ENCODE measurements at regions not wholly inside any gene's neighbourhood (a gene's known extent, or its start where the extent isn't known, plus 50 kb on each side); places are given as distances from the start of the nearest gene placed in this dataset.

- Histone ChIP-seq H3K36me3 (no peaks in the 10 kb centered on the region), H3K4me1 (no peaks in the 10 kb centered on the region), H3K9me3 (no peaks in the 10 kb centered on the region), H3K27me3 (no peaks in the 10 kb centered on the region), H3K27ac (no peak overlapping the region), H3K4me3 (no peak overlapping the region), H3K9ac (ENCODE audit: low read depth in 2 of 2, low read length in 2 of 2) (no peak overlapping the region)
- TF ChIP-seq CTCF (IDR thresholded peaks at IDR 0.05), result no peak
- DNase-seq, result no peak
- intact Hi-C loops (cut with DNase I), result no loop called here
These were observed 318.6 kb upstream of the ROBO1 start for GRCh38 chr3:80086426-80086825.

DNA sequence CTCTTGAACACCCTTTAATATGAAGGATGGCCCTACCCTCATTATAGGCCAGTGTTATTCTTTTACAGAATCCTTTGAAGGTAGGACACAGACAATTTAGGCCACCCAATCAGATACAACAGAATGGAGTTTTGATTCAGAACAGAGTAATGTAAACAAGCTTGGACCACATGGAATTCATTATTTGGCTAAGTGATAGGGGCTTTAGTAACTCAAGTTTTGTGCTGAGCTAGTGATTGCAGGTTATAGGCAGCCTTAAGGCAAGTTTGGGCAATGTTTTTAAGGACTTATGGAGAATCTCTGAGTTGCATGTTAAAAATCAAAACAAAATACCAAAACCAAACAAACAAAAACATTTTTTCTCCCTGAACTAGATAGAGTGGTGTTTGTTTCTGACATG, 312.1 kb upstream of the ROBO1 start:
- TF ChIP-seq CTCF (IDR thresholded peaks at IDR 0.05), result no peak
- no peaks in the 10 kb centered on the region for H3K36me3 ChIP-seq
- no peak overlapping the region for H3K9ac ChIP-seq (ENCODE audit: low read depth in 2 of 2, low read length in 2 of 2)
- intact Hi-C loops (cut with DNase I), result no loop called here
- no peaks in the 10 kb centered on the region for H3K27me3 ChIP-seq
- no peak overlapping the region for H3K27ac ChIP-seq
- H3K4me3 ChIP-seq, result no peak overlapping the region
- peaks cover 3% of the 10 kb centered on the region for H3K9me3 ChIP-seq
- H3K4me1 ChIP-seq, result no peaks in the 10 kb centered on the region
- DNase-seq, result no peak

- no peaks in the 10 kb centered on the region for H3K9me3 ChIP-seq
- no peaks in the 10 kb centered on the region for H3K36me3 ChIP-seq
- no peak overlapping the region for H3K4me3 ChIP-seq
- H3K4me1 ChIP-seq, result no peaks in the 10 kb centered on the region
- DNase-seq, result no peak
- H3K27ac ChIP-seq, result no peak overlapping the region
- no peak for TF ChIP-seq CTCF (IDR thresholded peaks at IDR 0.05)
- no peak overlapping the region for H3K9ac ChIP-seq (ENCODE audit: low read depth in 2 of 2, low read length in 2 of 2)
- no peaks in the 10 kb centered on the region for H3K27me3 ChIP-seq
- intact Hi-C loops (cut with DNase I), result no loop called here
These were observed 300.7 kb upstream of the ROBO1 start for GRCh38 chr3:80068459-80068858.

- H3K4me3 ChIP-seq, result no peak overlapping the region
- no peak overlapping the region for H3K27ac ChIP-seq
- H3K27me3 ChIP-seq, result no peaks in the 10 kb centered on the region
- H3K36me3 ChIP-seq, result no peaks in the 10 kb centered on the region
- intact Hi-C loops (cut with DNase I), result no loop called here
- no peak overlapping the region for H3K9ac ChIP-seq (ENCODE audit: low read depth in 2 of 2, low read length in 2 of 2)
- H3K9me3 ChIP-seq, result no peaks in the 10 kb centered on the region
- TF ChIP-seq CTCF (IDR thresholded peaks at IDR 0.05), result no peak
- no peaks in the 10 kb centered on the region for H3K4me1 ChIP-seq
- no peak for DNase-seq
These were observed 295.7 kb upstream of the ROBO1 start for GRCh38 chr3:80063535-80063934.

- Histone ChIP-seq H3K9ac (ENCODE audit: low read depth in 2 of 2, low read length in 2 of 2) (no peak overlapping the region), H3K27ac (no peak overlapping the region), H3K9me3 (no peaks in the 10 kb centered on the region), H3K4me3 (no peak overlapping the region), H3K27me3 (no peaks in the 10 kb centered on the region), H3K4me1 (no peaks in the 10 kb centered on the region), H3K36me3 (no peaks in the 10 kb centered on the region)
- no peak for DNase-seq
- no peak for TF ChIP-seq CTCF (IDR thresholded peaks at IDR 0.05)
- intact Hi-C loops (cut with DNase I), result no loop called here
These were observed 292.9 kb upstream of the ROBO1 start for GRCh38 chr3:80060664-80061063.

- no peaks in the 10 kb centered on the region for H3K36me3 ChIP-seq
- DNase-seq, result no peak
- H3K27ac ChIP-seq, result no peak overlapping the region
- no peak for TF ChIP-seq CTCF (IDR thresholded peaks at IDR 0.05)
- no peak overlapping the region for H3K4me3 ChIP-seq
- intact Hi-C loops (cut with DNase I), result no loop called here
- no peaks in the 10 kb centered on the region for H3K9me3 ChIP-seq
- H3K9ac ChIP-seq (ENCODE audit: low read depth in 2 of 2, low read length in 2 of 2), result no peak overlapping the region
- no peaks in the 10 kb centered on the region for H3K27me3 ChIP-seq
- no peaks in the 10 kb centered on the region for H3K4me1 ChIP-seq
These were observed 287.5 kb upstream of the ROBO1 start for GRCh38 chr3:80055306-80055705.

All from colonic mucosa (tissue), 4 donors.